ENCODE measurements at regions not wholly inside any gene's neighbourhood (a gene's known extent, or its start where the extent isn't known, plus 50 kb on each side); places are given as distances from the start of the nearest gene placed in this dataset.

DNA sequence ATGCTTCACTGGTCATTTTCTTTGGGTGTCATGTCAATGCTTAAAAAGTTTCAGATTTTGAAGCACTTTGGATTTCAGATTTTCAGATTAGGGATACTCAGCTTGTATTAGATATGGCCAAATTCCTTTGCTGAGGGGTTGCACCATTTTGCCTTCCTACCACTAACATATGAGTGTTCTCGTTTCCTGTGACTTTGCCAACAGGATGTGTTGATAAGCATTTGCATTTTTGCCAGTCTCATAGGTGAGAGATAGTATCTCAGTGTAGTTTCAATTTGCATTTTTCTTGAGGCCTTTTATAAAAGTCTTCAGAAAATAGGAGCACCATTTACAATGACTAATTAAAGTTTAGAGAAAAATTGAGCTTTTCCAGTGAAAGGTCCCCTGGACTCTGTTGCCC, 71.6 kb upstream of the CLCN4 start:
- DNase-seq, result peak in 1 of 2 donors; percentile 45

DNA sequence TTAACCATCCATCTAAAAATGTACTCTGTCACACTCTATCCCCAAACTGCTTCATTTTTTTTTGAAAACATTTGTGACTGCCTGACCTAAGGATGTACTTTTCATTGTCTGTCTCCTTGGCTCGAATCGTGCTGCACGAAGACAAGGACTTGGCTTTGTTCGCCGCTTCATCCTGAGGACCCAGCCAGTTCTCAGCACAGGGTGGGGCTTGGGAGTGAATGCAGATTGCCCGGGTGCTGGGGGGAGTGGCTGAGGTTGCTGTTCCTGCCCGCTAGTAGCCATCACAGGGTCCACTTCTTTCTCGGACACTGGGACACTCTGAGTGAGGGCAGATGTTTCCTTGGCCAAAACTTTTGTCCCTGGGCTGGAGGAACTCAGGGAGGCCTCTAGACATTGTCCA, 70.1 kb upstream of the CLCN4 start:
- DNase-seq, result no peak

DNA sequence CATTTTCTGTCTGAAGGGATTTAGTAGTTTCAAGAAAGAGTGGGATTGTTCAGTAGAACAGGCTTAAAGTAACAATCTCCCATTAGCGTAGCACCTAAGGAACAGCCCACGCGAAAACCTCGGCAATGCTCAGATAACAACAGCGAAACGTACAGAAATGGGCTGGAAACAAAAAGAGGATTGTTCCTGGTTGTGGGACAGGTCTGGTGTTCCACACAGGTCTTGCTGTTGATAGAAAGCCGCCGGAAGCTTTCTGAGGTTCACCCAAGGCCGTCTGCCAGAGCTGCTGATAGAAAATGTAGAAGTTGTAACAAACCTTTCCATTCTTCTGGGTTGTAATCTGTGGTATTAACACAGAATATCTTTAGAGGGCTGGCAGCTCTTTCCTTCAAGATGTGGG, 69.4 kb upstream of the CLCN4 start:
- DNase-seq, result no peak

DNA sequence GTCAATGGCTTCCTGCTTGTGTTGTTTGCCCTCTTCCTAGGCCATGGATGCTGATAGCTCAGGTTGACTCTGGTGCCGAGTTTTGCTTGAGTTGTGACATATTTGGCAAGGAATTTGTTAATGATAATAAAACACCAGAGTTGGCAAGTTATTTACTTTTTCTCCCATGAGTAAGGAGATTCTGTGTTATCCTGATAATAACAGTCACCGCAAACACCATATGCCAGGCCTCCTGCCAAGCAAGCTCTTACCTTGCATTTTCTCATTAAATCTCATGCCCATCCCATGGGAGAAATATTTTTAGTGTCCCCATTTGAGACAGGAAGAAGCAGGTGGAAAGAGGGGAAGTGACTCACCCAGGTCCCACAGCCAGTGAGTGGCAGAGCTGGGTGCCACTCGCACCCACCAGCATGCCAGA, 67.4 kb upstream of the CLCN4 start:
- no peak for DNase-seq

DNA sequence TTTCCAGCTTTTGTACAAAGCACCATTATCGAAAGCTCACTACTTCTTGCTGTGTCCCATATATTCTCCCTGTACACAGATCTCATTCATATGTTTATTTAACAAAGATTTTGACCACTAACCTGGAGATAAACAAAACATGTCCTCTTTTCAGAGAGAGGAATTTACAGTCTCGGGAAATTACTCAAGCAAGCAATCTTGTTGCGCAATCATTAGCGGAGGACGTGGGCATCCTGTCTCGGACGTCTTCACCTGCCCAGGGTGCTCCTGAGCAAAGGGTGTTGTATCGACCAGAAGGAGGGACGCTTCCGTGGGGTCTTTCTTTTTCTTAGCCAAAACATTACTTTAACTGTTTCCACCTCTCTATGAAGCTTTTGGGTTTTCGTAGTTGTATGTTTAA, 66.5 kb upstream of the CLCN4 start:
- DNase-seq, result no peak

DNA sequence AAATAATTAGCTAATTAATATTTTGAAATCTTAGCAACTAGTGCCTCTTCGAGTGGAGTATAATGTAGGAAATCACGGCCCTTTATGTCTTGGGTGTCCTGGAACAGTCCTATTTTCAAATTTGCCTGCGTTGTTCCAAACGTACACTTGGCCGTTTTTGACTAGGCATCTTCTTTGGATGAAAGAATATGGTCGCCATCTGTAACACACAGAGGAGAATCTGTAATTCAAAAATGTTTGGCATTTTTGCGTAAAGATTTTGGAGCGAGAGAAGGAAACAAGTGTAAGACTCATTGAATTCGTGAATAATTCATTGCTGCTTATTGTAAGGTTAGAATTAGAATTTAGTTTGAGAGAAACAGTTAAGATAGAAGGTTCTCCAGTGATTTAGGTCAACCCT, 61.5 kb upstream of the CLCN4 start:
- no peak for DNase-seq

DNA sequence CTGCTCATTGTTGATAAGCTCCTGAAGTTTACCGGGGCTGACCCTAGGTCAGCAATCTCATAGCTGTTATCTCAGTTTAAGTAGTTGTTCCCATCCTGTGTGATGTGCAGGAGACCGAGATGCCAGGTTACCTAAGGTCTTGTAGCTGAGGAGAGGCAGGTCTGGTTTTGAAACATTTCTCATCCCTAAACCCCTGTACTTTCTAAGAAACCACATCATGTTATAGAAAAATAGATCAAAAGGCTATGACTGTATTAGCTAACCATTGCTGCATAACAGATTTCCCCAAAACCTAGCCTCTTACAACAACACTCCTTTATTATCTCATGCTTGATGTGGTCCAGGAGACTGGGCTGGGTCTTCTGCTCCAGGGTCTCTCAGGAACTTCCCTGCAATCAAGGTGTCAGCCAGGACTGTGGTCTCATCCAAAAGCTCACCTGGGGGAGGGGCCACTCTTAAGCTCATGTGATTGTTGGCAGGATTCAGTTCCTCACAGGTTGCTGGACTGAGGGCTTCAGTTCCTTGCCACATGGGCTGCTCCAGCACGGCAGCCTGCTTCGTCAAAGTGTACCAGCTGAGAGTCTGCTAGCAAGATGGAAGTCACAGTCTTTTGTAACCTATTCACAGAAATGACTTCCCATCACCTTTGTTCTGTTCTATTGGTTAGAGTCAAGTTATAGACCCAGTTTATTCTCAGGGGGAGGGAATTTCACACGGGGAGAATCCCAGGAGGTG, 60.9 kb upstream of the CLCN4 start:
- DNase-seq, result no peak

DNA sequence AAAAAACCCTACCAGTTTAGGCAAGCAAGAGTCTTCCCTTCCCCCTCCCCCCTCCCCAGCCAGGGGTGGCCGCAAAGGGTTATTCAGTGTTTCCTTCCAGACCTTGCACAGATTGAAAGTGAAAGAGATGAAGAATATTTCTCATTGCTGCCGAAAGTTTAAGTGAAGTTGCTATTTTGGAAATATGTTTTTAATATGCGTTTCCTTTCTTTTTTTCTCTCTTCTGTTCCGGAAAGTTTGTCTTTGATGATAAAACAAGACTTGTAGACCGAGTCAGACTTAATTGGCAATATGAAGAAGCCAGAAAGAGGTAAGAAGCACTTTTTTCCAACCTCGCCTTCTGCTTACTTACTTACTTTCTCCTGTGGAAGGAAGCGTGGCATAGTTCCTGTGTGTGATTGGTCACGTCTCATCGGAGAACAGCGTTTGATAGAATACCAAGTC, 58.5 kb upstream of the CLCN4 start:
- DNase-seq, result peak; percentile 61 to 72

DNA sequence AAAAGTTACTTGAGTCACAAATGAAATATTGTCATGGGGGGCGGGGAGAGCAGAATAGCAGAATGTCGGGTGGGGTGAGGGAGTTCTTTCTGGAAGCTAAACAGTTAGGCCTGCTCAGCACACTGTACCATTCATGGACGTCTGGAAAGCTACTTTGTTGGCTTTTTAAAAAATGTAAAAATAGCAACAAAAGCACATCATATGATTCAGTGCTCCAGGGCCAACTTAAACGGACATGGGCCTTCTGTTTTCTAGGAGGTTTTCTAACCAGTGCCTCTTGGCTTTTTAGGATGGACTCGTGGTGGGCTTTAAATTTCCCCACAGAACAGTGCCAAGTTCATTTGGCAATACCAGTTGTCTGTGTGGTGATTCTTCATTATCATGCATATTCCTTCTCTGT, 57.4 kb upstream of the CLCN4 start:
- DNase-seq, result no peak

DNA sequence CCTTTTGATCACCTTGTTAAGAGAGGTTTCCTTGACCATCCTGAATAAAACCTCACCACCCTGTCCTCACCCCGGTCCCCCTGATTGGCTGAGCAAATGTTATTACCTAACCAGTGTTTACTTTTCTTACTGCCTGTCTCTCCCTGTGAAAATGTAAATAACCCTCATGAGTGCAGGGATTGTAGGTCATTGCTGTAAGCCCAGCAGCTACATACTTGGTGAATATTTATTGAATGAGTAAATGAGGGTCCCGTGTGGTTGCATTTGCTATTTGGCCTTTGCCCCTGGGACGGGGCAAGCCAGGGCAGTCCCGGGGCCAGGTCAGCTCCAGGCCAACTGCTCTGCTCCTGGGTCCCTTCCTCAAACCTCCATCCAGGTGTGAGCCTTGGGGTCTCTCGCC, 55.5 kb upstream of the CLCN4 start:
- DNase-seq, result no peak

DNA sequence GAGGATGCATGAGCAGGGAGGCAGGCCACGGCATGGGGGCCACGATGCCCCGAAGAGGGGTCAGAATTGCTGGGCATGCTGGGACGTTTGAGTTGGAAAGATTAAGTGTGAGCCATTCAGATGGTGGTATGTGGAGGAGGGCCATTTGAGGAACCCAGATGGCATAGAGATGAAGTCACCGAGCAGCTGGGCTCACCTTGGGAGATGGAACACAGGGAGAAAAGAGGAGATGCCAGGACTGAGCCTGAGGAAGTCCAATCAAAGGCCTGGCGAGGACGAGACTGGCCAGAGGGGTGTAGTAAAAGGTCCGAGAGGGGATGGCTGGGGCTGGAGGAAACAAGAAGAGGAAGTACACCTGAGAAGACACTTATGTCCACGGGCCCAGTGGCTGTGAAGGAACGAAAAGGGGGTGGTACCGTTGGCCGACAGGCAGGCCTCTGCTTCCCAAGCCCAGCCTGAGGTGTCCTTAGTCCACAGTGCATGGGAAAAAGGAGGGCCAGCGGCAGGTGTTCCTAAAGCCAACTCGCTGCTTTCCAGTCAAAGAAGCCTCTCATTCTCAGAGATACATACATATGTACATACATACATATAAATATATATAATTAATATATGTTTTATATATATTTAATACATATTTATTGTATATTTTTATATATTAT, 54.6 kb upstream of the CLCN4 start:
- no peak for DNase-seq

DNA sequence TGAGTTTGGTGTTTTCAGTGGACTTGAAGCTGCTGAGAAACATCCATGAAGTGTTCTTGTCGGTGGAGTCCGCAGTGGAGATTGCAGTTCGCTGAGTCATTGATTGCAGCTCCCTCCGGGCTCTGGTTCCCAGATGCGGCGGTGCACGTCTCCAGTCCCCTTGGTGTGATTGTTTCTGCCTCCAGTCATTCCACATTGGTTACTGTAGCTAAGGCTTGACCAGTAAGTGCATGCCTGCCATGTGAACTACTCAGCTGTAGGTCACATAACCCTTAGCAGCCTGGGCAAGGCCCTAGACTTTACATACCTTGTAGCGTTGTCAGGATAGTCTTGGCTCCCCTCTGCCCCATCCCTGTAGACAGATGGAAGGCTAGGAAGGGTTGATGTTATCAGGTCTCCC, 53.8 kb upstream of the CLCN4 start:
- DNase-seq, result no peak

DNA sequence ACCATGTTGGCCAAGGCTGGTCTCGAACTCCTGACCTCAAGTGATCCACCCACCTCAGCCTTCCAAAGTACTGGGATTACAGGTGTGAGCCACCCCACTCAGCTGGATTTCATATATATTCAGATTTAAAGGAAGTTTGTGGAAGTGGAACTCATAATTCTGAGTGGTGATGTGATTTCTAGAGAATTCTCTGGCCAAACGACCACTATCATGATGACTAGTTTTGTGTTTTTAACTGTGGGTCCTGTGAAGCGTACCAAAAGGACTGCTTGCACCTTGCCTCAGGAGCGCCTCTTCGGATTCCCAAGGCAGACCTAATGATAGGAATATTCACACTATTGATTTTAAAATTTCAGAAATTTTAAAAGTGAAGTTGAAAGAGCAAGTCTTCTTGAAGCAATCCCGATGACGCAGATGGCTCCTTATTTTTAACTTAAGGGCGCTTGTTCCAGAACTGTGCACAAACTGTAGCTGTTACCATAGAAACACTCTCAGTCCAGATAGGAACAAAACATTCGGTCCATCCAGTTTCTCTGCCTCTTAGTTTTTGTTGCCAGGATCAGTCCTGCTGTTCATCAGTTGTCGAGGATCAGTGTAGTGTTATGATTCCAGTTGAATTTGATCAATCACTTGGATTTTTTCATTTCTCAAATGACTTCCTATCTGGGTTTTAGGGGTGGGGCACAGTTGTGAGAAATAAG, 51.7 kb upstream of the CLCN4 start:
- no peak for DNase-seq

DNA sequence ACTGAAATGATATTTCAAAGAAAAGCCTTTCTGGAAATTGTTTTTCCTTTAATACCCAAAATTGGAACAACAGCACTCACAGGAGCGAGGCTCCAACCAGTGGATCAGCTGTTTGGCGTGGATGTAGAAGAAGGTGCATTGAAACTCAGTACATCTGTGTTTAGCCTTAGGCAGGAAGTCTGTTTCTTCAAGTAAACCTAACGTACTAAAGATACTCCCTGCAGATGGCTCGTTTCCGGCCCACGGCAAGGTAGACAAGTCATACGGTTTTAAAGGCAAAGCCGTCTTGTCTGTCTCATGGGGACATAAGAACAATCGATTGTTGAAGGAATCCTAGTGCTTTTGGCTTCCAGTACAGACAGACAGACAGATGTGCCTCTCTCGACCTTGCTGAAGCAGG, 50.0 kb upstream of the CLCN4 start:
- DNase-seq, result peak; percentile 58 to 61

Measured in CD4-positive, alpha-beta T cell treated with Interleukin-4 for 1 hour (primary cell).